ENCODE measurements at regions not wholly inside any gene's neighbourhood (a gene's known extent, or its start where the extent isn't known, plus 50 kb on each side); places are given as distances from the start of the nearest gene placed in this dataset.

DNA sequence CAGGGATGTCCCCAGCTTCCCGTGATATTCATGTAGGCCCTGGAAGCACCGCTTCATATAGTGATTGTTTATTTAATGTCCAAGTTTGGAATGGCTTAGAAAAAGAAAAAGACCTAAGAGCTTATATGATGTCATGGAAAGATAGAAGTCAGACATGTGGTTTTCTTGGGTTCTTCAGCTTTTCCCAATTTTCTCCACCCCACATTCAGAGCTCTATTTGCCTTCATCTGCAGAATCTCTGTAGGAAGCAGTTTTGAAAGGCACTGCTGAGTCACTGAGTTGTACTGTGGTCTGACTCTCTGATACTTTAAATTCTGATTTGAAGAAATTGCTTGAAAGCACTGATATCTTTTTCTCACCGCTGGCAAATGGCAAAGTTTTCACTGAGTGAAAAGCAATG, 120.6 kb upstream of the EDNRA start:
- no peak for TF ChIP-seq SNRNP70 (optimal IDR thresholded peaks at IDR 0.05; ENCODE audit: low read depth, low read length)
- no peak for TF ChIP-seq ZFX (CRISPR knock-in tag; IDR thresholded peaks at IDR 0.05)
- TF ChIP-seq E2F6 (IDR thresholded peaks at IDR 0.05; ENCODE audit: borderline replicate concordance in 1 of 2, extremely low read depth in 1 of 2, insufficient read depth in 1 of 2, insufficient read length in 1 of 2, low read depth in 1 of 2, low read length in 1 of 2, poor library complexity in 1 of 2, severe bottlenecking in 1 of 2): no peak
